ENCODE measurements at regions not wholly inside any gene's neighbourhood (a gene's known extent, or its start where the extent isn't known, plus 50 kb on each side); places are given as distances from the start of the nearest gene placed in this dataset.

GRCh38 chr3:70840106-70840870, 527.9 kb upstream of the MDFIC2 start:
- no peak for DNase-seq

DNA sequence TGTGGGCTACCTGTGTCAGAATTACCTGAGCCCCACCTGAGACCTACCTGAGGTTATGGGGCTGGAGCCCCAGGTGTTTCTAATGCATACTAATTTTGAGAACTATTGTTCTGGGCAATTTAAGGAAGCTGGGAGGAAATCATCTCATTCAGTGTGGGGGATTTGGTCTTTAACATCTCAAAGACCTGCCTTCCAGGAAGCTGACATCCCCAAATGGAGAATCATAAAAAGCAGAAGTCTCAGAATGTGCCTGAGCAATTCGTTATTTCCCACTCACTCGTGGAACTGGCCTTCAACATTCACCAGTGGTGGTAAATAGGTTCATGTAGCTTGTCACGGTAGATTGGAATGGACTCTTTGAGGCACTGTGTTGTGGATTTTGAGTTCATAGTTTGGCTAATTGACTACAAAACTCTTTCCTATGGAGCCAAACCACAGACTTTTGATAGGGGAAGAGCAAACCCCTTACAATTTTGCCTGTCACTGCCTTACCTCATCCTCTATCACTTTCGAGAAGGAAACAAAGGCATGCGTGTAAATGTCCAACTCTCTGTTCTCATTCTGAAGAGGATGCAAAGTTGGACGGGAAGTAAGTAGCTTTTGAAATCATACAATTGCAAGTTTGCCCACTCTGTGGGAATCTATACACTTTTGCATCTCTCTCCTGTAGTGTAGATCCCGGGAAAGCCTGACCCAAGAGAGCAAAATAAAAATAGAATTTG, 521.0 kb upstream of the MDFIC2 start:
- no peak for DNase-seq

DNA sequence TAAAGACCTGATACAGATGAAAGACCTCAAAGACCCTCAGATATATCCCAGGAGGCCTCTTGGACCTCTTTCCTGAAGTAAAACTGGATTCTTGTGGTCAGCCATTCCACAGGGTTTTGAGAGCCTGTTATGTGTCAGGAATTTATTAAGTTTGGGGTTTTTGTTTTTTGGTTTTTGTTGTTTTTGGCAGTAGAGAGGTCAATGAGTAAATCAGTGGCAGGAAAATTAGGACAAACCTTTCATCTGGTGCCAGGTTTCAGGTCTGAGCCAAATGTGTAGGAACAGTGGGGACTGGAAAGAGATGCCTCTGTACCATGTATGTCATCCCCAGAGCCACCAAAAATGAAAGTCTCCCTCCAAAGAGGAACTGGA, 520.4 kb upstream of the MDFIC2 start:
- no peak for DNase-seq

- DNase-seq, result no peak
These were observed 519.8 kb upstream of the MDFIC2 start for GRCh38 chr3:70832089-70832833.

DNA sequence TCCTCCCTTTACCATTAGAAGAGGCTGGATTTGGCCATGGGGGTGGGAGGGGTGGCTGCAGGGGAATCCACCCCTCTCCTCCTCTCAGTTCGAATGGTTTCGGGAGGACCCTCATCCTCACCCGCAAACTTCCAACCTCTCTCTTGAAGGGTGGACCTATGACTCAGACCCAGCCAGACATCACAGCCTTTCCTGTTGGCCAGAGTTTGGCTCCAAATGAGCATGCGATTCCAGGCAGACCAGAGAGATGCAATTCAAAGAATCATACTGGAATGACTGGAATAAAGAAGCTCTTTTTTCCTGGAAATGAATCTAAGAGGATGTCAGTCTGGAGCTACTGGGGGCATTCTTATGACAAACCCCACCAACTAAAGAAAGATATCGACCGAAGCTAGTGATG, 516.7 kb upstream of the MDFIC2 start:
- no peak for DNase-seq

DNA sequence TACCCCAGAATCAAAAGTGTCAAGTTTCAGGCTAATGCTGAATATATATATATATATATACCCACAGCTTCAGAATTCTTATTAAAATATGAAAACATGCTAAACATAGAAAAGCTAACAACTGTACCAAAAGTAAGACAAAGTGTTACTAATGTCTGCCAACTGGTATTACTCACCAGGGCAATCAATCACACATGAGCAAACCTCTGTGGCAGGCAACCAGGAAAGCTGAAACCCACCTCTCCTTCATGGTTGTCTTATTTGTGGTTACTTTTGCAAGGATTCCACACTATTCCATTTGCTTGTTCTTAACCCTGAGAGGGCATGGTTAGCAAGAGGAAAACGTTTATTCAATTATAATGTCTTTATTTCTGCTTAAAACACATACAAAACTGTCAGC, 512.3 kb upstream of the MDFIC2 start:
- no peak for DNase-seq

- no peak for DNase-seq
These were observed 511.6 kb upstream of the MDFIC2 start for GRCh38 chr3:70824078-70824477.

DNA sequence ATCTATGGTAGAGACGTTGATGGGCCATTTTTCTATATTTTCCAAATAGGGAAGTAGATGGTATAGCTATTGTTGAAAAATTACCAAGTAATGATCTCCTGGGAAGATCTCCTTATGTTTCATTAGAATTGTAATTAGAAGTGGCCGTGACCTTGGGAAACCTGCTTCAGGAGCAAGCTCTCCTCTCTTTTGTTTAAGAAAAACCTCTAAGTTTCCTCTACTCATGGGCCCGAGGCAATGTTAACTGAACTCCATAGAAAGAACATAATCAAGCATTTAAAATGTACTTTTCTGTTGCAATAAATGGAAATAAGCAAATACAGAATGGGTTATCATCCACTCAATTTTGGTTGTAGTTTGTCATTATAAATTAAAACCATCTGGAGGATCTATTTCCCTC, 511.2 kb upstream of the MDFIC2 start:
- DNase-seq, result no peak

GRCh38 chr3:70822669-70823068, 510.2 kb upstream of the MDFIC2 start:
- no peak for DNase-seq

GRCh38 chr3:70821602-70822001, 509.2 kb upstream of the MDFIC2 start:
- DNase-seq, result no peak

GRCh38 chr3:70820397-70820796, 508.0 kb upstream of the MDFIC2 start:
- no peak for DNase-seq

- DNase-seq, result no peak
These were observed 505.7 kb upstream of the MDFIC2 start for GRCh38 chr3:70818145-70818544.

GRCh38 chr3:70816346-70816745, 503.9 kb upstream of the MDFIC2 start:
- DNase-seq, result no peak

DNA sequence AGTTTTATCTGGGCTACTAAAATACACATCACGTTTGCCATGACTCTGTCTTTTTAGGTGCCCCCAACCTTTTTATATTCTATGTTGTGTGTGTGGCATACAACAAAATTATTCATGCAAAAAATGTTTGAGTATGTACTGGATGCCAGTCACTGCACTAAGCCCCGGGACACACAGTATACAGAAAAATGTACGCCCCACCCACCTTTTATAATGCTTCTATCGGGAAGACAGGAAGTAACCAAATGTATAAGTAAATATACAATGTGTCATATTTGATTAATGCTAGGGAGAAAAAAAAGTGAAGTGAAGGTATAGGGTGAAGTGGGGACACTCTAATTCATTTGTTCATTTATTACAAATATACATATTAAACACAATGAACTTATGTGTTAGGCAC, 503.4 kb upstream of the MDFIC2 start:
- DNase-seq, result no peak

DNA sequence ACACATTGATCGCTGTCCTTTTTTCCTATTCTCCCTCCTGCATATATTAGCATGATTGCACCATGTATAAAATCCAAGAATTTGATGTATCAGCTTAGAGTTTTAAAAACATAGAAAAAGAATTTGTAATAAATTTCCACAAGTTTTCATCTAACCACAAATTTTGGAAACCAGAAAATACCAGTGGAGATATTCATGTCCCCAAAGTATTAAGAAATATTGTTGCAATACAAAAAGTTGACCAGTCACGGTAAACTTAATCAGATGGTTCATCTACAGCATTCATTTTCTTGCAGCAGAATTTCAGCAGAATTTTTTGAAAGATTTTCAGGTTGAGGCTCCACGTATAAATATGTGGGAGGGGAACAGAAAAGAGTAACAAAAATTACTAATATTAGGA, 500.9 kb upstream of the MDFIC2 start:
- no peak for DNase-seq

DNA sequence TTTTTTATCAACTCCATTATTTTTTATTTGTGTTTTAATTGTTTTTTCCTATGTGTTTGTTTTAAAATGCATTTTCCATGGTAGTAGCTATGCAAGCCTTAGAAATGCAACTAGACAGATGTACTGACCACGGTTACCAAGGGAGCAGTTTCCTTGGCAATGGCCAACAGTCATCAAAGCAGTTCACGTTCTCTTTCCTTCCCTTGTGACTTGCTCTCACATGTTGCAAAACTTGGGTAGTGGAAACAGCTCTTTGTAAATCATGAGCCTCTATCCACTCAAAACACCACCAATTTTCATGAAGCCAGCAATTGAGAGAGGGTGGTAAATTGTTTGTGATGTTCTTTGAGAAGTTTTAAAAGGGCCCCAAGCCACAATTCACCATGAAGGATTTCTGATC, 499.4 kb upstream of the MDFIC2 start:
- no peak for DNase-seq

GRCh38 chr3:70808881-70809280, 496.4 kb upstream of the MDFIC2 start:
- DNase-seq, result no peak

DNA sequence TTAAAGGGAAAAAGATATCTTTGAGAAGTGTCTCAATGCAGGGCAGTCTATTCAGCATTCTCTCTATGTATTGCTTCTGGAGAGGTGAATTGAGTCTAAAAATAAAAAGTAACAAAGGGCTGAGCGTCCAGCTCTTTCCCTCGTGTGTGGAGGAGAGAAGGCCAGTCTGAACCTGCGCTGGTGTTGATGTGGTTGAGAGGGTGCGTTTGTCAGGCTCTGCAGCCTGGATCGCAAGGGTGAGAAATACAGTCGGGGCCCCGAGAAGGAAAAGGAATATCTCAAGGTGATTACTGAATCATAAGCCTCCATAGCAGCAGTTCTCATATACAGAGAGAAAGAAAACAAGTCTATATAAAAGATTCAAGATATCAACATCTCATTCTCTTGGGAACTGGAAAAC, 494.1 kb upstream of the MDFIC2 start:
- DNase-seq, result no peak

GRCh38 chr3:70806021-70806420, 493.6 kb upstream of the MDFIC2 start:
- no peak for DNase-seq

GRCh38 chr3:70805061-70805889, 492.8 kb upstream of the MDFIC2 start:
- no peak for DNase-seq

DNA sequence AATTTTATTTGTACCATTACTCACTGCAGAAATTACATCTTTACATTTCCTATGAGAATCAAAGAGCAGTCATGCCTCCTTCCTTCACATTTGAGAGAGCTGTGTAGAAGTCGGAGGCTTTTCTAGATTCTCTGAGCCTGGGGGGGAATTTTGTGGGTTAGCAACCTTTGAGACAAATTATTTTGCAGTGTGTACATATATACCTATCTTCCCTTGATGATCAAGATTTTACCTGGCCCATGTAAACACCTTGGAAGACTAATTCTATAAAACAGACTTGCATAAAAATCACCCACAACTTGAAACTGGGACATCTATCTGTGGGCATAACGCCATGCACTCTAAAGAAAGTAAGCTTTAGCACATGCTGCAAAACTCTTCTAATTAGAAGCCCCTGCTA, 491.5 kb upstream of the MDFIC2 start:
- DNase-seq, result no peak

GRCh38 chr3:70803319-70803718, 490.9 kb upstream of the MDFIC2 start:
- DNase-seq, result no peak

DNA sequence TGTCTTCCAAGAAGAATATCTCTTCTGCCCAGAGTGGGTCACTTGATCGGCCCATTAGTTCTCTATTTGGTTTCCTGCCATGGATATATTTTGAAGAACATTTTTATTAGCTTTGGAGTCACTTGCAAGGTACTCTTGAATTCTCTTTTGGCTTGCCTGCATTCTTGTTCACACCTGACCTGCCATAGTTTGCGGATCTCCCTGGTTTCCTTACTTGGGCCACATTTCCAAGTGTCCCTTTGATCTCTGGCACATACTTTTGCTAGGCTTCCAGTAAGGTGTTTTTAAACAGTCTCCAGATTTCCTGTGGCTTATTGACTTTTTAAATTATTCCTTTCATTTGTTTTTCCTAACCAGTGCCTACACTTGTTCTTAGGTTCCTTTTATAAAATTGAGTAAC, 488.5 kb upstream of the MDFIC2 start:
- no peak for DNase-seq

Measured in NCI-H187 treated with DMSO at 0.1 percent for 48 hours (cell line).